Neural progenitor cell (in vitro differentiated cells): ENCODE measurements at regions not wholly inside any gene's neighbourhood (a gene's known extent, or its start where the extent isn't known, plus 50 kb on each side); places are given as distances from the start of the nearest gene placed in this dataset.

Experiments
- CTCF ChIP-seq: fragments of 200-600 bp; sonication (generic); IDR thresholded peaks from 2 replicates; pipeline ENCODE4 v1.5.1; 2017; ENCODE audit warnings: antibody characterized with exemption, mild to moderate bottlenecking
- EZH2 ChIP-seq: fragments of 200-600 bp; sonication (generic); IDR thresholded peaks from 2 replicates; pipeline ENCODE4 v1.6.1; 2017; ENCODE audit warnings: antibody characterized with exemption, mild to moderate bottlenecking, moderate library complexity
- EZH2phosphoT487 ChIP-seq: fragments of 200-600 bp; sonication (generic); IDR thresholded peaks from 2 replicates; pipeline ENCODE4 v1.6.1; 2017; ENCODE audit warnings: antibody characterized with exemption

GRCh38 chr5:17925276-17925675 is 291.0 kb downstream of the TAF11L14 start:
- TF ChIP-seq CTCF (no peak), EZH2phosphoT487 (no peak), EZH2 (no peak)
